DMS53 (cell line): ENCODE measurements at regions not wholly inside any gene's neighbourhood (a gene's known extent, or its start where the extent isn't known, plus 50 kb on each side); places are given as distances from the start of the nearest gene placed in this dataset.
A peak's percentile ranks its signal among the peaks of the same experiment; 100 is the strongest.

Experiments used
- DNase-seq: peaks from one replicate; lab custom pipeline; 2025; lab: John Stamatoyannopoulos, UW

- no peak for DNase-seq
Observed at GRCh38 chr12:92553389-92553788, 149.4 kb upstream of the PLEKHG7 start.

- DNase-seq = no peak
Observed at GRCh38 chr12:92552412-92553108, 150.2 kb upstream of the PLEKHG7 start.

DNA sequence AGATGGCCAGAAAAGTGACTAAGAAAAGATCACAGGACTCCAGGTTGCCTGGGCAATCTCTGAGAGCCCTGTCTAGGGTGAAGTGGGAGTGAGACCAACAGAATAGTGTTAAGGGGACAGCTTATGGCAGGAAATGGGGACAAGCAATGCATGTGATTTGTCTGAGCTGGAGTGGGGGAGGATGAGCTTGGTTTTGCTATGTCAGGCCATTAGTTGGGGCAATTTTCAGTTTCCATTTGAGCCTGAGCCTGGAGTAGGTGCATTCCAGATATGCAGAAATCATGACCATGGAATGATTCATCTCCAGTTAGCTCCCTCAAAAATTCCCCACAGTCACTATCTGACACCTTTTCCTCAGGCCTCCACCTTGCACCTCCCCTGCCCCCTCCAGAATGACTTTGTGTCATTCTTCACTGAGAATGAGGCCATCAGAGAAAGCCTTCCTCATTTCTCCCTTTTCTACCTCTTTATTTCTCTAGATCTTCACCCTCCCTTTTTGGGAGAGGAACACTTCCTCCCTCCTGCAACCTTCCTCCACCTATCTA is 150.9 kb upstream of the PLEKHG7 start:
- DNase-seq = peak; percentile 62

DNA sequence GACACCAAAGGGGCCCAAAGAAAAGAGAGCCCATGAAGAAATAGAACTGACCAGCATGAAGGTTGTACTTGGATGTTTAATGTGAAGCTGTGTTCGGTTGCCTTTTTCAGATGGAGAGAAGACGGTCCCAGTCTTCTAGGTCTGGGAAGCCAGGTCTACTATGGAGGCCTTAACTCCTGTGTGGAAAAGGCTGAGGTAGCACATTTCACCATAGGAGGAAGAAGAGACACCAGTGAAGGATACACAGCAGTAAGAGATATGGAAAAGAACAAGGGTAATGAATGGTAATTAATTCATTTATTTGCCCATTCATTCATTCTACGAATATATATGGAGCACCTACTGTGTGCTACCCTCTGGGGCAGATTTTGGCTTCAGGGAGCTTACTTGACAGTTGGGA is 151.6 kb upstream of the PLEKHG7 start:
- DNase-seq = no peak

GRCh38 chr12:92550661-92551060 is 152.1 kb upstream of the PLEKHG7 start:
- peak; percentile 19 for DNase-seq

DNA sequence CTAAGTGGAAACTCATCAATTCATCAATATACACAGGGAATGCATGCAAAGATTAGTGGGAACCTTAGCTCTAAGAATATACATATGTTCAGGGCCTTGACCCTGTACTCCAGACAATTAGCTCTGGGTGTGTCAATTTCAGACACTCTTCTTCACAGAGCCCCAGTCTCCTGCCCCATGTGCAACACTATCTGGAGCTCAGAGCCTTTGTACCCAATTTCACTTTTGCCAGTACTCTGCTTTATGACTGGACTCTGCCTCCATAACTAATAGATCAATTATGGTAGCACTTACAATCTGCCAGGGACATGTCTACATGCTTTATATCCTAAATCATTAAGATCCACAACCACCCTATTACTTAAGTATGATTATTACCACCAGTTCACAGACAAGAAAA is 152.5 kb upstream of the PLEKHG7 start:
- no peak for DNase-seq

GRCh38 chr12:92549516-92549915 is 153.3 kb upstream of the PLEKHG7 start:
- no peak for DNase-seq

DNA sequence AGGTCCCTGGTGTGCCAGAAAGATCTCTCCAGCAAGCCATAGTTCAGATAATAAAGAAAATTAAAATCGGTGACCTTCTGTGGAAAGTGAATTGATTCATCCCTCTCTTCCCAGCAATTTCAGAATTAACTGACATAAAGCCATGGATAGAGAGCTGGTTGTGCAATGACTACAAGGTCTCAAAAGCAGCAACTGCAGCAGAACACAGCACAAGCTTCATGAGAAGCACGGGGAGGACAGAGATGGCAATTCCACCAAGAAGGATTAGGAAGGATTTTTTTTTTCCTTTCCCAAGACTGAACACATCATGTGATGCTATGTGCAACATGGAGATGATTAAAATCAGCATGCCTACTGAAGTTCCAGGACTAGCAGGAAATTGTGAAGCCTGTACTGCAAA is 154.9 kb upstream of the PLEKHG7 start:
- no peak for DNase-seq

GRCh38 chr12:92547420-92547819 is 155.4 kb upstream of the PLEKHG7 start:
- no peak for DNase-seq

- DNase-seq = no peak
Observed at GRCh38 chr12:92546635-92547348, 156.0 kb upstream of the PLEKHG7 start.

- DNase-seq = no peak
Observed at GRCh38 chr12:92546259-92546634, 156.5 kb upstream of the PLEKHG7 start.

GRCh38 chr12:92544322-92544721 is 158.5 kb upstream of the PLEKHG7 start:
- peak; percentile 43 for DNase-seq

DNA sequence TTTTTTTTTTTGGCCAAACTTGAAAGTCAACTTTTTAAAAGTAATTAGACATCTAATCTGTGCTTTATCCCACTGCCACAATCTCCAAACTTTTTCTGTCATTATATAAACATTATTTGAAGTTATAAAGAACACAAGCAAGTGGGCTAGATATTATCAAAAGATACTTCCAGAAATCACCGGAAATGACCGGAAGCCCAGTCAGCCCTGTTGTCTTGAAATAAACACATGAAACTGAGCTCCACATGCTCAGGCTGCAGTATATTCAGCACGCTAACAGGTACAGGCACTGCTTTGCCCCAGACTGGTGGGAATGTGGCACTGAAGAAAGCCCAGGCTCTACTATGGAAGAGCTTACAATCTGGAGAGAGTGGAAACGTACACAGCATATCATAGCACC is 158.9 kb upstream of the PLEKHG7 start:
- DNase-seq = peak; percentile 52

- peak; percentile 95 for DNase-seq
Observed at GRCh38 chr12:92543359-92543758, 159.4 kb upstream of the PLEKHG7 start.

GRCh38 chr12:92541731-92542130 is 161.1 kb upstream of the PLEKHG7 start:
- no peak for DNase-seq

DNA sequence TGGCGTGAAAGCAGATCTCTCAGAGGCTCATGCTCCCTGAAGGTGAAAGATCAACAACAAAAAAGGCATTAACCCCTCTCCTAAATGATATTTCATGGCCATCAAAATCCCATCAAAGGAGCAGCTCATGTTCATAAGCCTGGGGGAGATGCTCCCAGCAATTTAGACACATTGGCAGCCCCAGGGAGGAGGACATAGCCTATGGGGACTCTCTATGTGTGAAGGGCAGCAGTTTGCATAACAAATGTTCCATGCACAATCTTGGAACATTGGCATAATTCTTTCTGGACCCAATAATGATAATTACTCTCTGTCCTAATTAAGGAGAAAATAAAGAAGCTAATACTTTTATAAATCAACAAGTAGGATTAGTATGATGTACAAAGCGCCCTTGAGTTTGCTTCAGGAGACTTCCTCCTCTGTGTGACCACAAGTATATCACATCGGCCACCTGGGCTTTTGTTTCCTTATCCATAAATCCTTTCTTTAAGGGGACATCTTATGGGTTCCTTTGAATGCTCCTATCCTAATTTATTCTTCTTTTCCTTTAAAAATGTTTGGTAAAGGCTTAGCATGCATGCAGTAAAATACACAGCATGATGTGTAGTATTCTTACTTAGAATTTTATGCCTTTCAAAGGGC is 161.9 kb upstream of the PLEKHG7 start:
- peak; percentile 31 for DNase-seq

DNA sequence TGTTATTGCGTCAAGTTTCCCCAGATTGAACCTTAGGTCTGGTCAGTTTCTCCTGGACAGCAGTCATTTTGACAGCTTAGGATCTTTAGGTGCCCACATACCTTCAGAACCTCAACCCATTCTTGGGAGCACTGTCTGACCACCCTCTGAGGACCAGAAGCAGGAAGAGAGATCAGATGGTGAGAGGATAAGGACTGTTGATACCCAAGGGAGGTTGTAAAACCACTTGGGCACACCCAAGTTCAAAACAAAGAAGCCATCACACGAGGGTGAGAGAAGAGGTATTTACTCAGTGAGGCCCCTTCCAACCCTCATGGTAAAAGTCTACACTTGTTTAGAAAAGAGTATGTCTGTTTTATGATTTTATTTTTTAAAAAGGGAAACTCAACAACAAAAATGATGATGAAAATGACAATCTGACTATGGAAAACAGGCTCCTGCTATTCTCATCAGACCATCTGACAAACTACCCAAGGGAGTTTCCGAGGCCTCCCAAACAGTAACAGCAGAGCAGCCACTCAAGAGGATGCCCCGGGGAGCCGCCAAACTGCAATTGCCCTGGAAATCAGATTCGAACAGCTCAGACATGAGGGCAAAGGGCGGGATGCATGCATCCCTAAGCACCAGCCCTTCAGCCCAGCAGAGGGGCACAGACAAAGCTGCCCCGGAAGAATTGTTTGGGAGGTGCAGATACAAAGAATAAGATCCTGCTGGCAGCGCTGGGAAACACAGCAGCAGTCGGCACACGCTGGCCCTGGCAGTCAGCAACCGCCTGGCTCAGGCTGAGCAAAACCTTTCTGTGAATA is 162.6 kb upstream of the PLEKHG7 start:
- DNase-seq = peak; percentile 72

GRCh38 chr12:92539110-92539749 is 163.6 kb upstream of the PLEKHG7 start:
- peak; percentile 79 for DNase-seq

DNA sequence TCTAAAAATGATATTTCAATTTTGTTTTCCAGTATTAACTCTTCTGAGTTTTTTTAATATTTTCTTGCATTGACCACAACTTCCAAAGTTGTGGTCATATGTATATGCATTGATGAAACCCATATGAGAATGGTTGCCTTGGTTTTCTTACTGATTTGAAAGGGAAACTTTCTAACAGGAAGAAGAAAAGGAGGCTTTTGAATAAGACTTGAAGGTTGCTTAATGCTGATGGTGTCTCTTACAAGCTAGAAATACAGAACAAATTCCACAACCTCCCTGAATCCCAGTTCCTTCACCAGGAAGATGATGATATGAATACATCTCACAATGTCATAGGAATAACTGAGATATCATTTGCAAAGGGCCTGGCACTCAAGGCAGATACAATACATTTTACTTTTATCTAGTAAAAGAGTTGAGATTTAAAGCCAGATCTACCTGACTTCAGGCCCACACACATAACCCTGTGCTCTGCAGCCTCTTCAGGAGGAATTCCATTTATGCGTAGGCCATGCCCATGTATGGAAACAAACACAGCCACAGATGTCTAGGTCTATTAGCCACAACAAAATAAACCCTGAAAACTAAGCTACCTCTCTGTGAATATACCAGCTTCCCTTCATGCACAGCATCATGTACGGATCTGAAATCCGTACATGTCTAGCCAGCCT is 165.4 kb upstream of the PLEKHG7 start:
- no peak for DNase-seq

GRCh38 chr12:92535961-92536360 is 166.8 kb upstream of the PLEKHG7 start:
- DNase-seq = no peak

DNA sequence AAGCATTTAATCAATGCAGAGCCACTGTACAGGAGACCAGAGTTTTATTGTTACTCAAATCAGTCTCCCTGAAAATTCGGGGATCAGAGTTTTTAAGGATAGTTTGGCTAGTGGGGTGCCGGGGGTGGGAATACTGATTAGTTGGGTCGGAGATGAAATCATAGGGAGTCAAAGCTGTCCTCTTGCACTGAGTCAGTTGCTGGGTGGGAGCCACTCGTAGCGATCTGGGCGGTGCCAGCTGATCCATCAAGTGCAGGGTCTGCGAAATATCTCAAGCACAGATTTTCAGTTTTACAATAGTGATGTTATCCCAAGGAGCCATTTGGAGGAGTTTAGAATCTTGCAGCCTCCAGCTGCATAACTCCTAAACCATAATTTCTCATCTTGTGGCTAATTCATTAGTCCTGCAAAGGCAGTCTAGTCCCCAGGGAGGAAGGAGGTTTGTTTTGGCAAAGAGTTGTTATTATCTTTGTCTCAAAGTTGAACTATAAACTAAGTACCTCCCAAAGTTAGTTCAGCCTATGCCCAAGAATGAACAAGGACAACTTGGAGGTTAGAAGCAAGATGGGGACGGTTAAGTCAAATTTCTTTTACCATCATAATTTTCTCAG is 169.4 kb upstream of the PLEKHG7 start:
- no peak for DNase-seq
